SW480 (cell line): ENCODE measurements at regions not wholly inside any gene's neighbourhood (a gene's known extent, or its start where the extent isn't known, plus 50 kb on each side); places are given as distances from the start of the nearest gene placed in this dataset.
"Not testable (repeated sequence)": the region's sequence is repeated elsewhere in the genome, so short reads cannot be mapped to it uniquely, and the experiment has no call there.

Experiments
- DNase-seq: peaks from one replicate; pipeline ENCODE4 v3.0.0-alpha.2; 2016; ENCODE audit warnings: low spot score

GRCh38 chr2:36235426-36235825 lies 120.2 kb upstream of the CRIM1 start:
- DNase-seq = no peak

GRCh38 chr2:36223259-36223658 lies 132.3 kb upstream of the CRIM1 start:
- no peak for DNase-seq

GRCh38 chr2:36222485-36222884 lies 133.1 kb upstream of the CRIM1 start:
- no peak for DNase-seq

GRCh38 chr2:36214691-36215090 lies 140.9 kb upstream of the CRIM1 start:
- no peak for DNase-seq

GRCh38 chr2:36203366-36203765 lies 152.2 kb upstream of the CRIM1 start:
- no peak for DNase-seq

GRCh38 chr2:36197181-36197971 lies 158.2 kb upstream of the CRIM1 start:
- DNase-seq = no peak

- DNase-seq = no peak
These were observed 161.9 kb upstream of the CRIM1 start for GRCh38 chr2:36193680-36194079.

- no peak for DNase-seq
These were observed 162.6 kb upstream of the CRIM1 start for GRCh38 chr2:36192983-36193382.

- no peak for DNase-seq
These were observed 165.5 kb upstream of the CRIM1 start for GRCh38 chr2:36190097-36190496.

- no peak for DNase-seq
These were observed 170.0 kb upstream of the CRIM1 start for GRCh38 chr2:36185624-36186023.

GRCh38 chr2:36184848-36185247 lies 170.7 kb upstream of the CRIM1 start:
- DNase-seq = no peak

GRCh38 chr2:36180789-36181482 lies 174.6 kb upstream of the CRIM1 start:
- DNase-seq = not testable (repeated sequence)

- DNase-seq = not testable (repeated sequence)
These were observed 175.3 kb upstream of the CRIM1 start for GRCh38 chr2:36180293-36180692.

GRCh38 chr2:36179668-36180269 lies 175.8 kb upstream of the CRIM1 start:
- DNase-seq = not testable (repeated sequence)

GRCh38 chr2:36178384-36178783 lies 177.2 kb upstream of the CRIM1 start:
- no peak for DNase-seq

- DNase-seq = no peak
These were observed 178.3 kb upstream of the CRIM1 start for GRCh38 chr2:36177282-36177681.

GRCh38 chr2:36174920-36175319 lies 180.7 kb upstream of the CRIM1 start:
- DNase-seq = no peak

GRCh38 chr2:36173760-36174404 lies 181.7 kb upstream of the CRIM1 start:
- peak; percentile 8 for DNase-seq

GRCh38 chr2:36172824-36173223 lies 182.8 kb upstream of the CRIM1 start:
- DNase-seq = no peak

GRCh38 chr2:36170805-36171204 lies 184.8 kb upstream of the CRIM1 start:
- no peak for DNase-seq

GRCh38 chr2:36169843-36170242 lies 185.7 kb upstream of the CRIM1 start:
- no peak for DNase-seq

GRCh38 chr2:36168115-36168514 lies 187.5 kb upstream of the CRIM1 start:
- no peak for DNase-seq

GRCh38 chr2:36165132-36165531 lies 190.4 kb upstream of the CRIM1 start:
- no peak for DNase-seq
